Uterus (tissue), 2 donors: ENCODE measurements at regions not wholly inside any gene's neighbourhood (a gene's known extent, or its start where the extent isn't known, plus 50 kb on each side); places are given as distances from the start of the nearest gene placed in this dataset.

Experiments used
- CTCF ChIP-seq, 4 experiments: fragments of 200-600 bp in 2 of 4; fragments of 450-650 bp in 2 of 4; sonication (generic) in 2 of 4; IDR thresholded peaks; one replicate each; pipeline ENCODE4 v1.5.1; 2016 to 2019; ENCODE audit warnings: antibody characterized with exemption in 4 of 4, mild to moderate bottlenecking in 2 of 4, moderate library complexity in 1 of 4
- POLR2A ChIP-seq, 2 donors: fragments of 450-650 bp; IDR thresholded peaks; one replicate each; pipeline ENCODE4 v1.6.1; 2016; ENCODE audit warnings: antibody characterized with exemption in 2 of 2, mild to moderate bottlenecking in 1 of 2, moderate library complexity in 1 of 2

- no peak for TF ChIP-seq CTCF (IDR thresholded peaks at IDR 0.05)
- no peak for TF ChIP-seq POLR2A (IDR thresholded peaks at IDR 0.05)
Observed at GRCh38 chr5:171614511-171614910, 171.1 kb upstream of the SMIM23 start.
